ENCODE measurements at regions not wholly inside any gene's neighbourhood (a gene's known extent, or its start where the extent isn't known, plus 50 kb on each side); places are given as distances from the start of the nearest gene placed in this dataset.
A peak's percentile ranks its signal among the peaks of the same experiment; 100 is the strongest.

DNA sequence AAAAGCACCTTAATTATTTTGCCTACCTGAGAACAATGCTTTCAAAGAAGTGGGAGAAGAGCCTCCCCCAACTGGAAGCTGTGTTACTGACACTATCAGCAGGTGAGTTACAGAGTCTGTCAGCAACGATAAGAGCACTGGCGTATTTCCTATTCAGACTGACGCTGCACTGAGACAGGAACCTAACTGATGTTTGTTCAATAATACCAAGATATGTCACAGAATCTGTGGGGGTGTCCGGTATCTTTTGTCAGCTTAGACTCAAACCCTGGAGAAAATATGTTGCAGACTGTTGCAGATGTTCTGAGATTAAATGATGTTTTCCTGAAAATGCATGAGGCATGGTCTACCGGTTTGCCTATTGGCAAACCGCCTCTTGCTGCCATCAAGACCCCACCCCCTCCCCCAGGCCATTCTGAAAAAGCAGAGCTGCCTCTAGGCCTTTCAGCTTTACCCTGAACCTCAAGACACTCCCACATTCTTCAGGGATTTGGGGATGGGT, 115.2 kb upstream of the KIT start (continued):
- TF ChIP-seq, protein P1, sequence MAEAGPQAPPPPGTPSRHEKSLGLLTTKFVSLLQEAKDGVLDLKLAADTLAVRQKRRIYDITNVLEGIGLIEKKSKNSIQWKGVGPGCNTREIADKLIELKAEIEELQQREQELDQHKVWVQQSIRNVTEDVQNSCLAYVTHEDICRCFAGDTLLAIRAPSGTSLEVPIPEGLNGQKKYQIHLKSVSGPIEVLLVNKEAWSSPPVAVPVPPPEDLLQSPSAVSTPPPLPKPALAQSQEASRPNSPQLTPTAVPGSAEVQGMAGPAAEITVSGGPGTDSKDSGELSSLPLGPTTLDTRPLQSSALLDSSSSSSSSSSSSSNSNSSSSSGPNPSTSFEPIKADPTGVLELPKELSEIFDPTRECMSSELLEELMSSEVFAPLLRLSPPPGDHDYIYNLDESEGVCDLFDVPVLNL (CRISPR knock-in tag; IDR thresholded peaks at IDR 0.05; ENCODE audit: low read depth): no peak
- no peak for TF ChIP-seq ZNF707 (CRISPR knock-in tag; conservative IDR thresholded peaks at IDR 0.05)
- no peak for TF ChIP-seq ZNF347 (CRISPR knock-in tag; IDR thresholded peaks at IDR 0.05; ENCODE audit: low read depth)
- TF ChIP-seq TOE1 (IDR thresholded peaks at IDR 0.05; ENCODE audit: borderline replicate concordance): peak; percentile 30; the same call in 1 of the 2 replicates
- TF ChIP-seq TOE1 (CRISPR knock-in tag; IDR thresholded peaks at IDR 0.05; ENCODE audit: borderline replicate concordance, low read depth): no peak
- TF ChIP-seq NCOR1 (IDR thresholded peaks at IDR 0.05): peak; percentile 95
- TF ChIP-seq, protein P2, sequence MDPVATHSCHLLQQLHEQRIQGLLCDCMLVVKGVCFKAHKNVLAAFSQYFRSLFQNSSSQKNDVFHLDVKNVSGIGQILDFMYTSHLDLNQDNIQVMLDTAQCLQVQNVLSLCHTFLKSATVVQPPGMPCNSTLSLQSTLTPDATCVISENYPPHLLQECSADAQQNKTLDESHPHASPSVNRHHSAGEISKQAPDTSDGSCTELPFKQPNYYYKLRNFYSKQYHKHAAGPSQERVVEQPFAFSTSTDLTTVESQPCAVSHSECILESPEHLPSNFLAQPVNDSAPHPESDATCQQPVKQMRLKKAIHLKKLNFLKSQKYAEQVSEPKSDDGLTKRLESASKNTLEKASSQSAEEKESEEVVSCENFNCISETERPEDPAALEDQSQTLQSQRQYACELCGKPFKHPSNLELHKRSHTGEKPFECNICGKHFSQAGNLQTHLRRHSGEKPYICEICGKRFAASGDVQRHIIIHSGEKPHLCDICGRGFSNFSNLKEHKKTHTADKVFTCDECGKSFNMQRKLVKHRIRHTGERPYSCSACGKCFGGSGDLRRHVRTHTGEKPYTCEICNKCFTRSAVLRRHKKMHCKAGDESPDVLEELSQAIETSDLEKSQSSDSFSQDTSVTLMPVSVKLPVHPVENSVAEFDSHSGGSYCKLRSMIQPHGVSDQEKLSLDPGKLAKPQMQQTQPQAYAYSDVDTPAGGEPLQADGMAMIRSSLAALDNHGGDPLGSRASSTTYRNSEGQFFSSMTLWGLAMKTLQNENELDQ (CRISPR knock-in tag; IDR thresholded peaks at IDR 0.05; ENCODE audit: borderline replicate concordance): no peak
- peak; percentile 63 for TF ChIP-seq CXXC5 (CRISPR knock-in tag; IDR thresholded peaks at IDR 0.05)
- TF ChIP-seq ZNF445 (CRISPR knock-in tag; IDR thresholded peaks at IDR 0.05; ENCODE audit: low read depth): 0 out of 2 replicates have a peak, but pooled peaks have one; percentile 42
- TF ChIP-seq MTA3 (IDR thresholded peaks at IDR 0.05; ENCODE audit: borderline replicate concordance): peak; percentile 80
- TF ChIP-seq CBX1 (IDR thresholded peaks at IDR 0.05; ENCODE audit: low read depth): no peak
- no peak for TF ChIP-seq SRSF7 (optimal IDR thresholded peaks at IDR 0.05; ENCODE audit: low read depth, low read length)
- peak; percentile 79 for TF ChIP-seq FOXM1 (IDR thresholded peaks at IDR 0.05; ENCODE audit: low read depth)
- no peak for TF ChIP-seq FOXM1 (CRISPR knock-in tag; IDR thresholded peaks at IDR 0.05; ENCODE audit: low read depth)
- TF ChIP-seq BHLHE40 (IDR thresholded peaks at IDR 0.05; ENCODE audit: low read length): peak; percentile 70
